Fibroblast of skin of right quadriceps (primary cell): ENCODE measurements at regions not wholly inside any gene's neighbourhood (a gene's known extent, or its start where the extent isn't known, plus 50 kb on each side); places are given as distances from the start of the nearest gene placed in this dataset.
"Not testable (repeated sequence)": the region's sequence is repeated elsewhere in the genome, so short reads cannot be mapped to it uniquely, and the experiment has no call there.

ENCODE experiments used
- DNase-seq: peaks from one replicate; pipeline ENCODE4 v3.0.0-alpha.2; 2013

DNA sequence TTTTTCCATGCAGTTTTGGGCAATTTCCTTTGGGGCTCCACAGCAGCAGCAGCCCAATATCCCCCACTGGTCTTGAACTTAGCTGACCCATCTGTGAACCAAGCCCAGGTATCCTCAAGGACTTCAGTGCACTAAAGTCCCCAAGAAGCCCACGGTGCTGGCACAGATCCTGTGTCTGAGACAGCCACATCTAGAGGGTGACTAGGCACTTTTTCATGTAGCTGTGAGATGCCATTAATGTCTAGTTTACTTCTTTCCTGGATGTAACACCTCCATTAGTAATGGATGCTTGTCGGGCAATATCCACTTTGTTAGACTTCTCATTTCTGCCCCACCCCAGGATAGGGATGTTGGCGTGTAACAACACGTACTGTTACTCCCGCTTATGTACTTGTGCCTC lies 117.9 kb downstream of the GPCPD1 start:
- no peak for DNase-seq

DNA sequence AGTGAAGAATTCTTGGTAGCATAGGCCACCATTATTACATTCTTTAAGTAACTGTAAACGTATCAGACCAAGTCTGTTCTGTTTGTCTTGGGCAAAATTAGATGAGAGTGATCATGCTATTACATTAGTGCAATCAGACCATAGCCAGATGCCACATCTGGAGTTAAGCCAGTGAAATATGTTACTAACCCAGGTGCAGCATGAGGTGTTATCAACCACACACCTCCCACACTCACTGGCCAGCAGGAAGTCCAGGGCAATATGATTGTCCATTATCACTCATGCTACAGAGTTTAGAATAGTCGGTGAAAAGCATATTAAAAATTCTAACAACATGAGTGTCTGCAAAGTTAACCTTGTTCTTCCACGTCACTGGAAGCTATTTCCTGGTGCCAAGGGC lies 119.4 kb downstream of the GPCPD1 start:
- DNase-seq, result no peak

DNA sequence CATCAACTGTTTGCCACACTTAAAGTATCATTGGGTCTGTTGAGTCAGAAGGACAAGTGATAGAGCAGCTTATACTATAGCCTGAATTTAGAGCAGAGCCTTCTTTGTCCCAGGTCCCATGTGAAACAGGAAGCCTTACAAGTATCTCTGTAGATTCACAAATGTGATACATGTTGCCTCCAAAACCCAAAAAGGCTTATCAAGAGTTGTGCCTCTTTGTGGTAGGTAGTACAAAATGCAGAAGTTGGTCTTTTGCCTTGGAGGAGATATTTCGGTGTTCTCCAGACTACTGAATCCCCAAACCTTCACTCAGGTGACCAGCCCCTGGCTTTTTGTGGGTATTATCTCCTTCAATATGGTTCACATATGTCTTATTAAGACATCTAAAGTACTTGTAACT lies 121.2 kb downstream of the GPCPD1 start:
- no peak for DNase-seq

DNA sequence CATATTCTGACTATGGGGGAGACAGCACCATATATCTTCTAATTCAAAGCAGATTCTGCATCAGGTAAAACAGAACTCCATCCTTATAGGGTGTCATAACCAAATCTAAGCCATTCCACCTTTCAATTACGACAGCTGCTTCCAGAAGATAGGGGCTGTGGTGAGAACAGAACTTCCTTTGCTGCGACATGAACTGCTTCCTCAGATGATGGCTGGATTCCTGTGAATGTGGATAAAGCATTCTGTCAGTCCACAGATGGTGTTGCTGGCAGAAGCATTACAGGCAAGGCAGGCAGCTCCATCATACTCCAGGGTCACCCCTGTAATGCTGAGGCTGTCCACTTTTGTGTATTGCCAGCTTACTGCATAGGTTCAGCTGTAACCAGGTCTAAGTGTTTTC lies 122.0 kb downstream of the GPCPD1 start:
- no peak for DNase-seq

DNA sequence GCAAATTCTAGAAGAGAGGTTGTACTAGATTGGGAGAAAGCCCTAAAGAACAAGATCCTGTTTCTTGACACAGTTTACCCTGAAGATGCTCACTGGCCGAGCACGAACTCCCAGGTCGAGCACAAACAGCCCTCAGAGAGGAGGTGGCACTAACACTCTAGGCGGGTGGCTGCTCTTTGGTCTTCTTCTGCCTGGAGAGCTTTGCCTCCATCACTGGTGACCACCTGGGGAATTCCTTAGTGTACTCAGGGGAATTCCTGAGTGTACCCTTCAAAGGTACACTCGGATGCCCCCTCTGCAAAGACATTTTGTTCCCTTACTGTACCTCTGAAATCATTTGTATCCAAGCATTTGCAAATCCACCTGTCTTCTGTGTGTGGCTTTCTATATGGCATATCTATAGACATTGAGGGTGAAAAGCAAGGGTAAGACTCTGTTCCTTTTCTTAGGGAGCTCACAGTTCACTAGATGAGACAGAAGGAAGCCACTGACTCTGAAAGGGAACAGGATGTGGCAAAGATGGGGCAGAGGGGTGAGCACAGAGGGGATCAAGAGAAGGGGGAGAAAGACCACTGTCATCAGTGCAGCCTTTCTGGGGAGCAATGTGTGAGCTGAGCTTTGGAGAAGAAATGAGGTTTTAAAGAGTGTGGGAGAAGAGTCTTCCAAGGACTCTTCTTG lies 124.3 kb downstream of the GPCPD1 start:
- DNase-seq, result no peak

DNA sequence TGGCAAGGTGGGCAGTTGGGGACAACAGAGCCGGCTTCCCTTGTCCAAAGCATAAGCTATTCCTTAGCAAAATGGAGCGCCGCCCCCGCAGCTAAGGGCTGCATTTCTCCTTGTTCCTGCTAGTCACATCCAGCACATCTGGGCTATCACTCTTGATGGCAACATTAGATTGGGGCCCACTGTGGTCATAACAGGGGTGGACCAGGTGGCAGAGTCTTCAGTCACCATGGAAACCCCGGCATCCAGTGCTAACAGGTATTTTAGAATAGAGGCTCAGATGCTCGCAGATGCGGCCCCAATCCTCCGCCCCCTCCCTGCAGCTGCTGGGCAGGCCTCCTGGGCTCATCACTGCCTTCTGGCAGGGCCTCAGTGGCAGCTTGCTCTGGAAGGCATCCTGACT lies 125.9 kb downstream of the GPCPD1 start:
- no peak for DNase-seq

DNA sequence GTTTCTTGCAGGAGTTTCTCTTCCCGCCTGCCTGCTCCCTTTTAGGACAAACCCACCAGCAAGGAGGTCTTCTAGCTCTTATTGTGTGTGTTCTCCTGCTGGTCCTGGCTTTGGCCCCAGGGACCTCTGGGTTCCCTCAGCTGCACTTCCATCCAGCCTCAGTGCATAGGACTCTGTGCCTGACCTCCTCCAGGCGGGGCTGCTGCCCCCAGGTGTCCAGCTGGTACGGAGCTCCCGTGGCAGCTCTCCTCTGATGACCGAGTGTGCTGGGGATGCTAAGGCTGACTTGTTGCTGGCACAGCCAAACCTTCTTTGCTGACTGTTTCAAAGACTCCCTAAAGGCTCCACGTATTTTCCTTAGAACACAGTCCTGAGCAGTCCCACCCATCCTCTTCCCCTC lies 126.5 kb downstream of the GPCPD1 start:
- DNase-seq, result no peak

DNA sequence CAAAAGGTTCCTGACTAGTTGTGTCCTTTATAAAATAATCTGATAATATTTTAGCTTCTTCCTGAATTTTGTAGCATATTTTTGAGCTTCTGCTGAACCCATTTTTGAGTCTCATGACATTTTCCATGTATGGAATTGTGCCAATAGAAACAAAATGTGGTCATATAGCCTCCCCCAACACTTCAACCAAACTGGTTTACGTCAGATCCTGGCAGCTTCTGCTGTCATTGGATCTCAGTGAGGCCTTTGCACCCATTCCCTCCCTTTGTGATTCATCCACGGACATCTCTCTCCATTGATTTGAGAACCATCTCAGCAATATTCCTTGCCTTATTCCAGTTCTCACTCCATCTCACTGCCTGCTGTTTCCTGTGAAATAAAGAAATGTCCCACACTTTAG lies 128.0 kb downstream of the GPCPD1 start:
- peak; percentile 10 for DNase-seq

DNA sequence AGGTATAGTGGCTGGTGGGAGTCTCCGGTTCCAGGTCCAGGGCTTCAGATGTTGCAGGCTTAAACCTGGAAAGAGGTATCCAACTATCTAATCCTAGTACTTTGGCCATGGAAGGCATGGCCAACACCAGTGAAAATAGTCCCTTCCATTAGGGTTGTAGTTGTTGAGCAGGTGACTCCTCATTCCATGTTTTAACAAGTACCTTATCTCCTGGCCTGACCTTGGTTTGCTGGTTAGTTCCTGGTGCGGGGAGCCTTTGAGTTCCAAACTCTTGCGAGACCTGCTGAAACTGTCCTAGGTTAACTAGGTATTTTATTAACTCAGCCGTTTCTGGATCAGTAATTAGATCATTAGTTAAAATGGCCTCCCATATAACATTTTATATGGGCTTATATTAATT lies 128.9 kb downstream of the GPCPD1 start:
- DNase-seq, result no peak

DNA sequence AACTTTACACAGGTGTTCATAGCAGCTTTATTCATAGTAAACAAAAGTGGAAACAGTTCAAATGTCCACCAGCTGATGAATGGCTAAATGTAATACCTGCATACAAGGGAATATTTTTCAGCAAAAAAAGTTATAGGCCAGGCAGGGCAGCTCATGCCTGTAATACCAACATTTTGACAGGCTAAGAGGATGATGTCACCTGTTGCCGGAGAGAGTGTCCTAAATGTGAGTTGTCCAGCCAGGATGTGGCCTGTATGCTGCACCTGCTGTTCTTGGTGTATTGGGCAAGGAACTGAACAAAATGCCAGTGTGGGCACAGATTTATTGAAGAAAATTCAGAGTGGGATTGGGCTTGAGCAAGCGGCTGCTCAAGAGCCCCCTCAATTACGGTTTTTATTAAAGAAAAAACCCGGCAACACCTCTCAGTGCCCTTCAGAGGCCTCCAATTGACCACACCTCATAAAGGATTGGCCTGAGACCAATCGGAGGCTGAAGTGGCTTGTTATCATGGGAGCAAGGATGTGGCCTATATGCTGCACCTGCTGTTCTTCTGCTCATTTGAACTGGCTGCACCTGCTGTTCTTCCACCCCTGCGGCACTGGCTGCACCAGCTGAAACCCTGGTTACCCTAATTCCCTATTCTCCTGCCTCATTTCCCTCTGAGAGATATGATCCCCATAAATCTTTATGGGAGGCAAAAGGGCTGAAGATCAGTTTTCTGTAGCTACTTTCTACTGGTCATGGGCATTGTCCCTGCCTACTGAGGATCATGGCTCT lies 129.8 kb downstream of the GPCPD1 start:
- DNase-seq, result no peak

DNA sequence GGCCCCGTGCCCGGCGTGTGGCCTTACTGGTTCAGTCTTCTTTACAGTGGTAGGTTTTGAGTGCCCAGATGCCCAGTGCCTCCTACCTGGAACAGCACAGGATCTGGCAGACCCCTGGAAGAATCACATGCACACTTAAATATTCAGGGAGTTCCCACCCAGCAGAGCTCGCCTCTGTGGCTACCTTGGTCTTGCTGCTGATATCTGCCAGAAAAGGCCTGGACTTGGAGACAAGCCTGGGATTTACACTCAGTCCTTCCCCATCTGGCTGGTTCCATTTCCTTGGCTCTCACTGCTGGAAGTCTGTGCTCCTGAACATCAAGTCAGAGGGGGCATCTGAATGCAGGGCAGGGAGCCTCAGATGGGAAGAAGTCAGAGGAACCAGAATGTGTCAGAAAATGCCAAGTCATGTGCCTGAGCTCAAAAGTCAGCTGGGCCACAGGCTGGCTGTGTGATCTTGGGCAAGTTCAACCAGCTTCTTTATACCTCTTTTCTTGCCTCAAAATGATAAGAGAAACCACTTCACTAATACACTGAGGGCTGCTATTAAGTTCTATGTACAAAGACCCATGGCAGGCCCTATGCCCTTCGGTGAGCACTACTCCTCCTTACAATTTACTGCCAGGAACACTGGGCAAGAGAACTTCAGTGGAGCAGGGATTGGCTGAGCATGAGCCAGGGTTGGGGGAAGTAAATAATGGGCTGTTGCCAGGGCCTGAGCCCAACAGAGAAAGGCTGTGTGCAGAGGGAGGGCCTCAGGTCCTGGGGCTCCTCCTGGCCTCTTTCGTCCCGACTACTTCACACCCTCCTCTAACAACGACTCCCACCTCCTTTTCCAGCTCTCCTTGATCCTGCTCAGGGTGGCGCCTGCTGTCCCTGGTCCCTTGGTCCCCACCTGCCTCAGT lies 135.9 kb downstream of the GPCPD1 start:
- no peak for DNase-seq

DNA sequence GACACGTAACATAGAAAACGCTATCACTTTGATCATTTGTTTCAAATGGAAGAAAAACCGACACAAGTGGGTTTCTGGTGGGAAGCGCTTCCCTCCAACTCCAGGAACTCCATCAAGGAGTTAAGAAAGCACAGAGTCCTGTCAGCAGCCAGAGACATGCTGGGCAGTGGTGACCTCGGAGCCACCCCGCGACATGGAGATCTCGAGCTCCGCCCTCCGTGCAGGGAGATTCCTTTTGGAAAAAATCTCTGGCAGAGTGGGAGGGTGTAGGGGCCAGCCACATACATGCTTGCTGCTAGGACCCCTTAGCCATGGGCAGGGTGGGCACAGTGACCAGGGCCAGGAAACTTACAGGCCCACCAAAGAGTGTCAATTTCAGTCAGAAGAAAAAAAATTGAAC lies 138.9 kb downstream of the GPCPD1 start:
- not testable (repeated sequence) for DNase-seq

DNA sequence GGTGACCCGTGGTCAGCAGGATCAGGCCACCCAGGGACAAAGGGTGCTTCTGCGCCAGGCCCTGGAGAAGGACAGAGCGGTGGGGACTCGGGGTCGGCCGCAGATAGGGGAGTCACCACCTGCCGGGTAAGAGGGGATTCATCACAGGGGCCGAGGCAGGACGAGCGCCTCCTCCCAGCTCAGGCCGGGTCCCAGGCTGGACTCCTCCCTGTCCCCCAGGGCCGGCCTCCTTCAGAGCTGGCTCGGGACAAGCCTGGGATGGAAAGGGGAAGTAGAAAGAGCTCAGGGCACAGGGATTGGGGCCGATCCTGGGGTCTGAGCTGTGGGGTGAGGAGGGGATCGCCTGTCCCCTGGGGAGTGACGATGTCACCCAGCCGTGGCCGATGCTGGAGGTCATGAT lies 139.4 kb downstream of the GPCPD1 start:
- no peak for DNase-seq

DNA sequence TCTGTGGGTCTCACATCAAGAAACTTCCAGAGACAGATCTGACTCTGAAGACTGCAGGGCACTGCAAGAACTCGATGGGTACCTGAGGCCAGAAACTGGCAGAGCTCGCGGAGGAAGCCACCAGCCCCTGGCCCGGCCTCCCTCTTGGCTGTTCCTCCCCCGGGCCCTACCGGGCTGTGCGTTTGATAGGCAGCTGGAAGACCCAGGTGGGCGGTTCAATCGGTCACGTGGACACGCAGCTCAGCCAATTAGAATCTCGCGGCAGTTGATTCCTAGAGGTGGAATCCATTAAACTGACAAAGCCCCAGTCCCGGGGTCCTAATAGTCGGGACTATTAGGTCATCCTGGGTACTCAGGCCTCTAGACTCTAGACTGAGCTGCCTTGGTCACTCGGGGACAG lies 139.9 kb downstream of the GPCPD1 start:
- no peak for DNase-seq

DNA sequence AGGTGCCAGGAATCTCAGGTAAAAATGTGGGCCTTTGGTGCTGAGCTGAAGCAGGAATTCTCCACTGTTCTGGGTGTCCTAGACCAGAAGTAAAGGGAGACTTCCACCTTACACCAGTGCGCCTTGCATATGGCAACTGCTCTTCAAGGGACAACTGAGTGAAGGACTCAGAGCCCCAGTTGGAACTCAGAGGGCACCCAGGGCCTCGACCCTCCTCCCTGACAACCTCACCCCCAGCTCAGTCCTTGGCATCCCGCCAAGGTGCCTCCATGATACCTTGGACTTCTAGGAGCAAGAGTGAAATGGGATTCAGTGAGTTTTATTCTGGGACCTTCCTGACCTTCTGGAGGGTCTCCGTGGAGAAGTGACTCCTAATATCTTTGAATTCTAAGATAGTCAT lies 140.3 kb downstream of the GPCPD1 start:
- DNase-seq, result no peak

DNA sequence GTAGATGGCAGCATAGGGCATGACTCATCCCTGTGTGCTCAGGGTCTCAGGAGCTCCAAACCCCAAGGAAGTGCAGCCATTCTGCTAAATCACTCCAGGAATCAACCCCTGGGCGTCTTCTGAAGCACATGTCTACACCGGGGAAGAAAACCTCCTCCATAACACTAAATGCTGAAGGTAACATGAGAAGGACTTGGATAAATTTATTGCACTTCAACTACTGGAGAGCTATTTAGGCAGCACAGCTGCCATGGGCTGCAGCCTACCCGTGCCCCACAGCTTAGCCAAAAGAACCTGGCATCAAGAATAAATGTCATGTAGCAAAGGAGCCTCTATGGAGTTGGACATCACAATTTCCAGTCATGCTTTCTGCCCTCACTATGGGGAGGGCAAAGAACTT lies 141.7 kb downstream of the GPCPD1 start:
- no peak for DNase-seq

DNA sequence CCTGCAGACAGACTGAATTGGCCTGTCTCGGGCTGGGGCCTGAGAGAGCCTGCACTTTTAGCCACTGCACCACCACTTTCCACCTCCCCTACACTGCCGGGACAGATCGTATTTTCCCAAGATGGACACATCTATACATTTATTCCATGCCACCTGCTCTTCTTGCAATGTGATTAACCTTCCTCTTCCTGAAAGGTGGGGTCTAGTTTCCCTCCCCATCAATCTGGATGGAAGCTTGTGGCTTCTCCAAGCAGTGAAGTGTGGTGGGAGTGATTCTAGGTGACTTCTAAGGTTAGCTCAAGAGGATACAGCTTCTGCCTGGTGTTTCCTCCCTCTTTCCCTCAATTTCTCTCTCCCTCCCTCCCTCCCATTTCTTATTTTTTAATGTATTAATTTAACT lies 143.7 kb downstream of the GPCPD1 start:
- DNase-seq, result no peak

DNA sequence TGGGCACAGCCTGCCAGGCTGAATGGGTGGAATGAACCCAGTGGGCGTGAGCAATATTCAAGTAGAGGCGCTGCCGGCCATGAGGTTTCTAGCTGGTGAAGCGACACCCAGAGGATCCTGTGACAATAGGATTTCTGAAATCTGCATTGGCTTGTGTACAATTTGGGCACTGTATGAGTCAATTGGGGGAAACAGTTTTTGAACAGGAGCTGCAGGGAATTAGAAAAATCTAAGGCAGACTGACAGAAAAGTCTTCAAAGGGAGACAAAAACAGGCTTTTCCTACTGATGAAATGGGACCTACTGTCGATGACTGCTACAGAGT lies 145.2 kb downstream of the GPCPD1 start:
- no peak for DNase-seq

DNA sequence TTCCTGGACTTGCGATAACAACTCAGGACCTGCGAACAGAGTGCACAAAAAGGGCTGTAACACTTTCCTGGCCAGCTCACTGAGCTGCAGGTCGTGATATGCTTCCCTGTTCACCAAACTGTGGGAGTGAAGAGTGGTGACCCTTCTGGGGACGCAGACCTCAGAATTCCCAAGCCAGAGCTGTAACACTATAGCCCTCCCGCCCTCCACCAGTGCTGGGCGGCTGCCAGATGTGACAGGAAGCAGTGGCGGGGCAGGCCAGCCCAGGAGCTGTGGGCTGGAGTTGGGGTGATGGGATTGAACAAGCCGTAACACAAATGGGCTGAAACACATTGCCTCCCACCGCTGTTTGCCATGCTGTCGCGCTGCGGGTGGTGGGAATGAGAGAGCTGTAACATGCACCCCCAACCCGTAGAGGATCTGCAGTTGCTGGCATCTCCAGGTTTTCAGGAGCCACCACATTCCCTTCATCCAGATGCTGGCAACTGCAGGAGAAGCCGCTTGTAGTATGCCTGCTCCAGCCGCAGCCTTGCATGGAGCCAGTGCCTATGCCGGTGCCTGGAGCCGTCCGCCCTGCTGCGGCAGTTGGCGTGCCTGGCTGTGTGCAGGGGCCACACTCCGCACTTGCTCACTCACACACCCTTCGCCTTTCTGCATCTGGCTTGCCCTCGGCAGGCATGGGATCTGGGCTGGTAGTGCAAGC lies 145.8 kb downstream of the GPCPD1 start:
- DNase-seq, result no peak

DNA sequence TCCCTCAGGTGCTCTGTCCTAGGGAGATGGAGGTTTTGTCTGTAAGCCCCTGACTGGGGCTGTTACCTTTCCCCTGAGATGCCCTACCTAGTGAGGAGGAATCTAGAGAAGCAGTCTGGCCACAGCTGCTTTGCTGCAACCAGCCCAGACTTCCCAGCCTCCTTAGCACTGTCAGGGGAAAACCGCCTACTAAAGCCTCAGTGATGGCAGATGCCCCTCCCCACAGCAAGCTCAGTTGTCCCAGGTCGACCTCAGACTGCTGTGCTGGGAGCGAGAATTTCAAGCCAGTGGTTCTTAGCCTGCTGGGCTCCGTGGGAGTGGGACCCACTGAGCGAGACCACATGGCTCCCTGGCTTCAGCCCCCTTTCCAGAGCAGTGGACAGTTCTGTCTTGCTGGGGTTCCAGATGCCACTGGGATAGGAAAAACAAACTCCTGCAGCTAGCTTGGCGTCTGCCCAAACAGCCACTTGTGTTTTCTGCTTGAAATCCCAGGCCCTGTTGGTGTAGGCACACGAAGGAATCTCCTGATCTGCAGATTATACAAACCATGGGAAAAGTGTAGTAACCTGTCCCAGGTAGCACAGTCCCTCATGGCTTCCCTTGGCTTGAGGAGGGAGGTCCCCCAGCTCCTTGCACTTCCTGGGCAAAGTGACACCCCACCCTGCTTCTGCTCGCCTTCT lies 146.4 kb upstream of the PROKR2 start:
- DNase-seq, result no peak

DNA sequence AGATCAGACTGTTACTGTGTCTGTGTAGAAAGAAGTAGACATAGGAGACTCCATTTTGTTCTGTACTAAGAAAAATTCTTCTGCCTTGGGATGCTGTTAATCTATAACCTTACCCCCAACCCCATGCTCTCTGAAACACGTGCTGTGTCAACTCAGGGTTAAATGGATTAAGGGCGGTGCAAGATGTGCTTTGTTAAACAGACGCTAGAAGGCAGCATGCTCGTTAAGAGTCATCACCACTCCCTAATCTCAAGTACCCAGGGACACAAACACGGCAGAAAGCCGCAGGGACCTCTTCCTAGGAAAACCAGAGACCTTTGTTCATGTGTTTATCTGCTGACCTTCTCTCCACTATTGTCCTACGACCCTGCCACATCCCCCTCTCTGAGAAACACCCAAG lies 137.0 kb upstream of the PROKR2 start:
- not testable (repeated sequence) for DNase-seq

DNA sequence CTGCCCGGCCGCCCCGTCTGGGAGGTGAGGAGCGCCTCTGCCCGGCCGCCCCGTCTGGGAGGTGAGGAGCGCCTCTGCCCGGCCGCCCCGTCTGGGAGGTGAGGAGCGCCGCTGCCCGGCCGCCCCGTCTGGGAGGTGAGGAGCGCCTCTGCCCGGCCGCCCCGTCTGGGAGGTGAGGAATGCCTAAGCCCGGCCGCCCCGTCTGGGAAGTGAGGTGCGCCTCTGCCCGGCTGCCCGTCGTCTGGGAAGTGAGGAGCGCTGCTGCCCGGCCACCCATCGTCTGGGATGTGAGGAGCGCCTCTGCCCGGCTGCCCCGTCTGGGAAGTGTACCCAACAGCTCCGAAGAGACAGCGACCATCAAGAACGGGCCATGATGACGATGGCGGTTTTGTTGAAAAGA lies 136.6 kb upstream of the PROKR2 start:
- DNase-seq, result not testable (repeated sequence)

DNA sequence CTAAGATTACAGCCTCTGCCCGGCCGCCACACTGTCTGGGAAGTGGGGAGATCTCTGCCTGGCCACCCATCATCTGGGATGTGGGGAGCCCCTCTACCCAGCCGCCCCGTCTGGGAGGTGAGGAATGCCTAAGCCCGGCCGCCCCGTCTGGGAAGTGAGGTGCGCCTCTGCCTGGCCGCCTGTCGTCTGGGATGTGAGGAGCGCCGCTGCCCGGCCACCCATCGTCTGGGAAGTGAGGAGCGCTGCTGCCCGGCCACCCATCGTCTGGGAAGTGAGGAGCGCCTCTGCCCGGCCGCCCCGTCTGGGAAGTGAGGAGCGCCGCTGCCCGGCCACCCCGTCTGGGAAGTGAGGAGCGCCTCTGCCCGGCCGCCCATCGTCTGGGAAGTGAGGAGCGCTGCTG lies 135.9 kb upstream of the PROKR2 start:
- DNase-seq, result not testable (repeated sequence)
